OCI-LY7 (cell line): ENCODE measurements at regions not wholly inside any gene's neighbourhood (a gene's known extent, or its start where the extent isn't known, plus 50 kb on each side); places are given as distances from the start of the nearest gene placed in this dataset.

Source experiments
- BruUV-seq: library from RNA; stranded (reverse); fragments of 400-500 nt; replicated peaks from 2 replicates; lab custom pipeline; 2021; lab: Mats Ljungman, UMichigan
- CTCF ChIA-PET: fragments of 300-600 bp; sonication (Branson Sonifier 250); formaldehyde crosslinking; loops from one replicate; lab custom pipeline; 2022; ENCODE audit warnings: antibody characterized with exemption; ENCODE audit not compliant: unreplicated experiment; lab: Charles Lee
- POLR2A ChIA-PET: fragments of 300-600 bp; sonication (Branson Sonifier 250); formaldehyde crosslinking; loops from one replicate; lab custom pipeline; 2022; ENCODE audit warnings: antibody characterized with exemption; lab: Charles Lee
- DNase-seq: peaks from one replicate; pipeline ENCODE4 v3.0.0-alpha.2; 2015; ENCODE audit warnings: low spot score
- H2AFZ ChIP-seq: fragments of 200-600 bp; sonication (generic), shearing (Covaris generic); 2 replicates; pipeline ENCODE4 v1.6.1; 2014; ENCODE audit warnings: mild to moderate bottlenecking, antibody characterized with exemption, low read length, moderate library complexity
- H3K27ac ChIP-seq: fragments of 200-600 bp; sonication (generic); 2 replicates; pipeline ENCODE4 v1.5.1; 2014; ENCODE audit warnings: mixed run types, low read depth, mild to moderate bottlenecking, moderate library complexity, low read length, inconsistent platforms; ENCODE audit not compliant: poor library complexity, severe bottlenecking
- H3K36me3 ChIP-seq: fragments of 200-600 bp; sonication (generic); 2 replicates; pipeline ENCODE4 v1.6.1; 2014; ENCODE audit warnings: mild to moderate bottlenecking, antibody characterized with exemption, low read length, moderate library complexity, mixed read lengths; ENCODE audit not compliant: insufficient read depth
- H3K4me1 ChIP-seq: fragments of 200-600 bp; sonication (generic); 2 replicates; pipeline ENCODE4 v1.5.1; 2014; ENCODE audit warnings: mild to moderate bottlenecking, low read length; ENCODE audit not compliant: insufficient read depth, poor library complexity, severe bottlenecking
- H3K4me2 ChIP-seq: fragments of 200-600 bp; sonication (generic); 2 replicates; pipeline ENCODE4 v1.6.1; 2014; ENCODE audit warnings: mild to moderate bottlenecking, low read length
- H3K4me3 ChIP-seq: fragments of 200-600 bp; sonication (generic); 2 replicates; pipeline ENCODE4 v1.5.1; 2014; ENCODE audit warnings: mild to moderate bottlenecking, low read depth, low read length; ENCODE audit not compliant: poor library complexity, severe bottlenecking
- H3K79me2 ChIP-seq: fragments of 200-600 bp; sonication (generic); 2 replicates; pipeline ENCODE4 v1.6.1; 2016; ENCODE audit warnings: low read depth, mild to moderate bottlenecking, low read length, moderate library complexity, mixed read lengths; ENCODE audit not compliant: insufficient read depth
- H3K9me2 ChIP-seq: fragments of 200-600 bp; sonication (generic); 2 replicates; pipeline ENCODE4 v1.6.1; 2016; ENCODE audit warnings: mild to moderate bottlenecking, low read length, mixed read lengths; ENCODE audit not compliant: insufficient read depth
- H3K9me3 ChIP-seq: fragments of 200-600 bp; sonication (generic); 2 replicates; pipeline ENCODE4 v1.6.1; 2014; ENCODE audit warnings: mild to moderate bottlenecking, mixed run types, low read length, mixed read lengths
- H4K20me1 ChIP-seq: fragments of 200-600 bp; sonication (generic); 2 replicates; pipeline ENCODE4 v1.6.1; 2014; ENCODE audit warnings: mild to moderate bottlenecking, antibody characterized with exemption, low read length, moderate library complexity, mixed read lengths; ENCODE audit not compliant: insufficient read depth
- EZH2phosphoT487 ChIP-seq: fragments of 200-600 bp; sonication (generic); IDR thresholded peaks from 2 replicates; pipeline ENCODE4 v1.6.1; 2018; ENCODE audit warnings: low read depth, borderline replicate concordance, mild to moderate bottlenecking, mixed run types, antibody characterized with exemption, low read length, moderate library complexity, mixed read lengths
- intact Hi-C: fragments of 100-400 bp; cut with micrococcal nuclease; formaldehyde crosslinking; loops from one replicate; pipeline ENCODE4 v1.10.0; 2022; ENCODE audit not compliant: unreplicated experiment
- TF ChIP-seq, protein P1 (sequence below): fragments of 200-600 bp; sonication (generic); conservative IDR thresholded peaks from 2 replicates; pipeline ENCODE4 v1.5.1; 2014; ENCODE audit warnings: mild to moderate bottlenecking, antibody characterized with exemption, low read length, moderate library complexity, mixed read lengths

DNA sequence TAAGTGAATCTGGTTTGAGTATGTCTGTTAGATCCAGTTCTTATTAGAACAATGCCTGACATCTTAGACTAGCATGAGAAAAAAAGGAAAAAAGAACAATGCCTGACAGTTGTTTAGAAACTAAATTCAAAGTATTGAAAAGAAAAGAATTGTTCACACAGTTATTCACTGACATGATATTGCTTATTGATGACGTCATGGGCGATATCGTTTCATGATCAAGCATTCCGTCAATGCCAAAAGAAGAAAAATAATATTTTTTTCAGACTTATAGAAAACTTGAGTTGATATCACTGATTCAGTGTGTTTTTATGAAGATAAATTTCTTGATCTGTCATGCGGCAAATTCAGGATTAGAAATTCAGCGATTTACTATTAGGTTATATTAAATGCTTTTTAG, 196.5 kb upstream of the AGR3 start:
- TF ChIP-seq, protein P1, sequence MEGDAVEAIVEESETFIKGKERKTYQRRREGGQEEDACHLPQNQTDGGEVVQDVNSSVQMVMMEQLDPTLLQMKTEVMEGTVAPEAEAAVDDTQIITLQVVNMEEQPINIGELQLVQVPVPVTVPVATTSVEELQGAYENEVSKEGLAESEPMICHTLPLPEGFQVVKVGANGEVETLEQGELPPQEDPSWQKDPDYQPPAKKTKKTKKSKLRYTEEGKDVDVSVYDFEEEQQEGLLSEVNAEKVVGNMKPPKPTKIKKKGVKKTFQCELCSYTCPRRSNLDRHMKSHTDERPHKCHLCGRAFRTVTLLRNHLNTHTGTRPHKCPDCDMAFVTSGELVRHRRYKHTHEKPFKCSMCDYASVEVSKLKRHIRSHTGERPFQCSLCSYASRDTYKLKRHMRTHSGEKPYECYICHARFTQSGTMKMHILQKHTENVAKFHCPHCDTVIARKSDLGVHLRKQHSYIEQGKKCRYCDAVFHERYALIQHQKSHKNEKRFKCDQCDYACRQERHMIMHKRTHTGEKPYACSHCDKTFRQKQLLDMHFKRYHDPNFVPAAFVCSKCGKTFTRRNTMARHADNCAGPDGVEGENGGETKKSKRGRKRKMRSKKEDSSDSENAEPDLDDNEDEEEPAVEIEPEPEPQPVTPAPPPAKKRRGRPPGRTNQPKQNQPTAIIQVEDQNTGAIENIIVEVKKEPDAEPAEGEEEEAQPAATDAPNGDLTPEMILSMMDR, result no peak
- no peak for TF ChIP-seq EZH2phosphoT487
- DNase-seq, result no peak
- Histone ChIP-seq H3K9me3 (no peaks in the 10 kb centered on the region), H2AFZ (no peak overlapping the region), H3K27ac (no peak overlapping the region), H3K79me2 (no peaks in the 10 kb centered on the region), H4K20me1 (no peaks in the 10 kb centered on the region), H3K4me3 (no peak overlapping the region), H3K9me2 (no peaks in the 10 kb centered on the region), H3K36me3 (no peaks in the 10 kb centered on the region), H3K4me1 (no peaks in the 10 kb centered on the region), H3K4me2 (no peak overlapping the region)
- BruUV-seq, result no TSS peak
- CTCF ChIA-PET, result no interaction called here
- POLR2A ChIA-PET, result no interaction called here
- intact Hi-C loops, result no loop called here

DNA sequence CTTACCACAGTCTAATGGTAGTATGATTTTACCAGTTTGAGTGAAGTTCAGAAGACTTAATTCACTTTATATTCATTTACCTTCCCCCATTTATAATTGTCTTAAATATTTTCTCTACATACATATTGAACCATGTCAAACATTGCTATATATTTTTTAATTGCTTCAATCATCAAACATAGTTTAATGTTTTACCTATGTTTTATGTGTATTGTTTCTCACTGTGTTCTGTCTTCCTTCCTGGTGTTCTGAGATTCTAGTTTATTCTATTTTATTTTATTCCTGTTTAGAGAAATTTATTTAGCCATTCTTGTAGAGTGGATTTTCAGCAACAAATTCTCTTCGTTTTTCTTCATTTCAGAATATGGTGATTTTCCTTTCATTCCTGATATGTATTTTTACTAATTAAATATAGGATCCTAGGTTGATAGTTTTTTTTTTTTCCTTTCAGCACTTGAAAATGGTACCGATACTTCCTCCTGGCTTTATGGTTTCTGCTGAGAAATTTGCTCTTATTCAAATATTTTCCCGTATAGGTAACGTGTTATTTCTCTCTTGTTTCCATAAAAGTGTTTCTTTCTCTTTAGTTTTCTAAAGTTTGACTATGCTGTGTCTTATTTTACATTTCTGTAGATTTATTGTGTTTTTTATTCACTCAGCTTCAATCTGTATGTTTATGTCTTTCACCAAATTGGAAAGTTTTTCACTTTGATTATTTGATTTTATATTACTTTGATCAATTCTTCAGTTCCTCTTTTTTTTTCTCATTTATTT, 201.8 kb upstream of the AGR3 start:
- CTCF ChIA-PET, result no interaction called here
- no peak overlapping the region for H3K27ac ChIP-seq
- intact Hi-C loops, result no loop called here
- no TSS peak for BruUV-seq
- H3K4me2 ChIP-seq, result no peak overlapping the region
- no peaks in the 10 kb centered on the region for H4K20me1 ChIP-seq
- DNase-seq, result no peak
- no peaks in the 10 kb centered on the region for H3K9me3 ChIP-seq
- H3K79me2 ChIP-seq, result no peaks in the 10 kb centered on the region
- no peaks in the 10 kb centered on the region for H3K36me3 ChIP-seq
- POLR2A ChIA-PET, result no interaction called here
- H3K4me3 ChIP-seq, result no peak overlapping the region
- H3K9me2 ChIP-seq, result no peaks in the 10 kb centered on the region
- no peaks in the 10 kb centered on the region for H3K4me1 ChIP-seq
- H2AFZ ChIP-seq, result no peak overlapping the region
- TF ChIP-seq EZH2phosphoT487, result no peak
- TF ChIP-seq, protein P1, result no peak

DNA sequence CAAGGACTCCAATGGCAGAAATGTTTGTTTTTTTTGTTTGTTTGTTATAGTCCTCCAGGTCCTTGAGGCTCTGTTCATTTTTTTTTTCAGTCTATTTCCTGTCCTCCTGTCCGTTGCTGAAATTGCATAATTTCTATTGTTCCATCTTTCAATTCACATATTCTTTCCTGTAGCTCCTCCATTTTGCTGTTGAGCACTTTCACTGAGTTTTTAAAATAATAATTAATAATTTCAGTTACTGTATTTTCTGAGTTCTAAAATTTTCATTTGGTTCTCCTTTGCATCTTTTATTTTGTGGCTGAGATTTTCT, 202.3 kb upstream of the AGR3 start:
- Histone ChIP-seq H3K79me2 (no peaks in the 10 kb centered on the region), H3K4me3 (no peak overlapping the region), H4K20me1 (no peaks in the 10 kb centered on the region), H3K36me3 (no peaks in the 10 kb centered on the region), H3K4me1 (no peaks in the 10 kb centered on the region), H3K4me2 (no peak overlapping the region), H2AFZ (no peak overlapping the region), H3K9me2 (no peaks in the 10 kb centered on the region), H3K9me3 (no peaks in the 10 kb centered on the region), H3K27ac (no peak overlapping the region)
- intact Hi-C loops, result no loop called here
- CTCF ChIA-PET, result no interaction called here
- TF ChIP-seq, protein P1, result no peak
- no peak for TF ChIP-seq EZH2phosphoT487
- POLR2A ChIA-PET, result no interaction called here
- no peak for DNase-seq
- BruUV-seq, result no TSS peak
